Fibroblast of lung (primary cell): ENCODE measurements at regions not wholly inside any gene's neighbourhood (a gene's known extent, or its start where the extent isn't known, plus 50 kb on each side); places are given as distances from the start of the nearest gene placed in this dataset.

Source experiments
- DNase-seq, 2 donors: peaks; one replicate each; pipeline versions ENCODE4 v3.0.0 to v3.0.0-alpha.2; 2010; ENCODE audit warnings: low read depth in 2 of 2
- H2AFZ ChIP-seq: 2 replicates; pipeline ENCODE4 v1.5.1; 2012; ENCODE audit warnings: low read length, control low read depth, inconsistent platforms
- H3K27ac ChIP-seq: 2 replicates; pipeline ENCODE4 v1.5.1; 2011; ENCODE audit warnings: low read length, control low read depth; ENCODE audit not compliant: insufficient read depth
- H3K27me3 ChIP-seq: 2 replicates; pipeline ENCODE4 v1.5.1; 2011; ENCODE audit warnings: mild to moderate bottlenecking, low read length; ENCODE audit not compliant: control insufficient read depth, insufficient read depth
- H3K36me3 ChIP-seq: 2 replicates; pipeline ENCODE4 v1.5.1; 2011; ENCODE audit warnings: low read length; ENCODE audit not compliant: control insufficient read depth, insufficient read depth
- H3K4me1 ChIP-seq: 2 replicates; pipeline ENCODE4 v1.5.1; 2011; ENCODE audit warnings: low read length; ENCODE audit not compliant: control insufficient read depth, insufficient read depth; ENCODE audit errors: extremely low read depth
- H3K4me2 ChIP-seq: 2 replicates; pipeline ENCODE4 v1.5.1; 2011; ENCODE audit warnings: low read length, control low read depth; ENCODE audit not compliant: insufficient read depth; ENCODE audit errors: extremely low read depth
- H3K4me3 ChIP-seq, 4 experiments: fragments of 200-600 bp in 1 of 4; sonication (generic) in 1 of 4; replicated peaks in 1 of 4; 2 replicates each; pipeline ENCODE4 v1.5.1; 2011 to 2016; ENCODE audit warnings: low read length in 4 of 4, low read depth in 3 of 4, mild to moderate bottlenecking in 3 of 4, control low read depth in 2 of 4, inconsistent platforms in 1 of 4, mixed read lengths in 1 of 4; ENCODE audit not compliant: insufficient read depth in 1 of 4; ENCODE audit errors: control extremely low read depth in 1 of 4
- H3K79me2 ChIP-seq: 2 replicates; pipeline ENCODE4 v1.5.1; 2012; ENCODE audit warnings: mild to moderate bottlenecking, low read length, inconsistent platforms; ENCODE audit not compliant: control insufficient read depth, insufficient read depth
- H3K9ac ChIP-seq: 2 replicates; pipeline ENCODE4 v1.5.1; 2011; ENCODE audit warnings: mild to moderate bottlenecking, low read length, control low read depth; ENCODE audit not compliant: insufficient read depth
- H3K9me3 ChIP-seq: 2 replicates; pipeline ENCODE4 v1.5.1; 2012; ENCODE audit warnings: low read depth, low read length; ENCODE audit not compliant: control insufficient read depth, insufficient read depth
- H4K20me1 ChIP-seq: 2 replicates; pipeline ENCODE4 v1.5.1; 2011; ENCODE audit warnings: low read length; ENCODE audit not compliant: control insufficient read depth, insufficient read depth; ENCODE audit errors: extremely low read depth
- EZH2 ChIP-seq: IDR thresholded peaks from 2 replicates; pipeline ENCODE4 v1.5.1; 2012; ENCODE audit warnings: low read length, control low read depth, mild to moderate bottlenecking; ENCODE audit errors: missing control alignments
- TF ChIP-seq, protein P1 (sequence below), 2 donors: IDR thresholded peaks in 1 of 2; conservative IDR thresholded peaks in 1 of 2; 1 replicate in 1 of 2; 2 replicates in 1 of 2; pipeline ENCODE4 v1.5.1; 2011 to 2012; ENCODE audit warnings: low read length in 2 of 2, control low read depth in 1 of 2, inconsistent platforms in 1 of 2, low read depth in 1 of 2, mild to moderate bottlenecking in 1 of 2

DNA sequence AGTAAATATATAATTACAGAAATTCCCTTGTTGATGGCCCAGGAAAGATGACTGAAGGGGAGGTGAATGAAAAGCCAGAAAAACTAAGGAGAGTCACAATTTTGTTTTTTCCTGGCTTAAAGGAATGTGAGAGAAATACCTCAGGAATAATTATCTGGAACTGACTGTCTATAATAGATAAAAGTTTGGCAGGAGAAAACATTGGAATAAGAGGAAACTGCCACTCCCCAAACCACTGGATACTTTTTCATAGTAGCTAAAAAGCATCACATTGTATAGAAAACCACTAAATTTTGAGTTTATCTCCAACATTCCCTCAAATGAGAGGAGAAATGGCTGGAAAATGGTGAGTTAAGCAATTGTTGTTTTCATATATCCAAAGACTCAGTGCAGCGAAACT lies 326.0 kb downstream of the NPR3 start:
- DNase-seq = peak in 1 of 2 donors; percentile 51
- Histone ChIP-seq H2AFZ (no peak overlapping the region), H3K4me1 (no peaks in the 10 kb centered on the region), H3K9ac (no peak overlapping the region), H3K36me3 (no peaks in the 10 kb centered on the region), H3K9me3 (no peaks in the 10 kb centered on the region), H3K79me2 (no peaks in the 10 kb centered on the region), H3K27me3 (no peaks in the 10 kb centered on the region), H3K27ac (no peak overlapping the region), H3K4me3 (no peak overlapping the region), H4K20me1 (no peaks in the 10 kb centered on the region), H3K4me2 (no peak overlapping the region)
- TF ChIP-seq EZH2 = no peak
- TF ChIP-seq, protein P1, sequence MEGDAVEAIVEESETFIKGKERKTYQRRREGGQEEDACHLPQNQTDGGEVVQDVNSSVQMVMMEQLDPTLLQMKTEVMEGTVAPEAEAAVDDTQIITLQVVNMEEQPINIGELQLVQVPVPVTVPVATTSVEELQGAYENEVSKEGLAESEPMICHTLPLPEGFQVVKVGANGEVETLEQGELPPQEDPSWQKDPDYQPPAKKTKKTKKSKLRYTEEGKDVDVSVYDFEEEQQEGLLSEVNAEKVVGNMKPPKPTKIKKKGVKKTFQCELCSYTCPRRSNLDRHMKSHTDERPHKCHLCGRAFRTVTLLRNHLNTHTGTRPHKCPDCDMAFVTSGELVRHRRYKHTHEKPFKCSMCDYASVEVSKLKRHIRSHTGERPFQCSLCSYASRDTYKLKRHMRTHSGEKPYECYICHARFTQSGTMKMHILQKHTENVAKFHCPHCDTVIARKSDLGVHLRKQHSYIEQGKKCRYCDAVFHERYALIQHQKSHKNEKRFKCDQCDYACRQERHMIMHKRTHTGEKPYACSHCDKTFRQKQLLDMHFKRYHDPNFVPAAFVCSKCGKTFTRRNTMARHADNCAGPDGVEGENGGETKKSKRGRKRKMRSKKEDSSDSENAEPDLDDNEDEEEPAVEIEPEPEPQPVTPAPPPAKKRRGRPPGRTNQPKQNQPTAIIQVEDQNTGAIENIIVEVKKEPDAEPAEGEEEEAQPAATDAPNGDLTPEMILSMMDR (conservative IDR thresholded peaks at IDR 0.05 in 1 of 2, IDR thresholded peaks at IDR 0.05 in 1 of 2; ENCODE audit: low read depth in 1 of 2, low read length in 2 of 2) = no peak

DNA sequence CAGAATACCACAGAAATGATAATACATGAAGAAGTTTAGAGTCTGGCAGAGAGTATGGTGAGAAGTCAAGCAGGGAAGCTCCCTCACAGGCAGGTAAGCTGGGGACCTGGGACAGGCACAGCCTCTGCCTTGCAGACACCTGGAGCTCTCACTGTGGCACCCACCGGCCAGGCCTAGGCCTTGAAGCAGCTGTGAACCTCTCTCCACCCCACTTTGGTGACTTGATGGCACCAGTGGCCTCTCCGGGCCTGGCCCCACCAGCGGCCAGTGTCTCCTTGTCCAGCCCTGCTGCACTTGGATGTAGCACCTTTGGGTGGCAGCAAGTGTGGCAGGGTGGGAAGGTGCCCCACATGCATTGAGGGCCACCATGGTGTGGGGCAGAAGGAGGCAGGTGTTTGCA lies 330.5 kb downstream of the NPR3 start:
- no peak overlapping the region for H3K4me3 ChIP-seq
- TF ChIP-seq, protein P1 (conservative IDR thresholded peaks at IDR 0.05 in 1 of 2, IDR thresholded peaks at IDR 0.05 in 1 of 2; ENCODE audit: low read depth in 1 of 2, low read length in 2 of 2) = no peak
- no peak for TF ChIP-seq EZH2
- H3K79me2 ChIP-seq = no peaks in the 10 kb centered on the region
- no peak overlapping the region for H3K4me2 ChIP-seq
- no peaks in the 10 kb centered on the region for H3K27me3 ChIP-seq
- H3K4me1 ChIP-seq = no peaks in the 10 kb centered on the region
- no peaks in the 10 kb centered on the region for H3K36me3 ChIP-seq
- H4K20me1 ChIP-seq = no peaks in the 10 kb centered on the region
- no peaks in the 10 kb centered on the region for H3K9me3 ChIP-seq
- no peak for DNase-seq
- no peak overlapping the region for H2AFZ ChIP-seq
- no peak overlapping the region for H3K9ac ChIP-seq
- H3K27ac ChIP-seq = no peak overlapping the region

DNA sequence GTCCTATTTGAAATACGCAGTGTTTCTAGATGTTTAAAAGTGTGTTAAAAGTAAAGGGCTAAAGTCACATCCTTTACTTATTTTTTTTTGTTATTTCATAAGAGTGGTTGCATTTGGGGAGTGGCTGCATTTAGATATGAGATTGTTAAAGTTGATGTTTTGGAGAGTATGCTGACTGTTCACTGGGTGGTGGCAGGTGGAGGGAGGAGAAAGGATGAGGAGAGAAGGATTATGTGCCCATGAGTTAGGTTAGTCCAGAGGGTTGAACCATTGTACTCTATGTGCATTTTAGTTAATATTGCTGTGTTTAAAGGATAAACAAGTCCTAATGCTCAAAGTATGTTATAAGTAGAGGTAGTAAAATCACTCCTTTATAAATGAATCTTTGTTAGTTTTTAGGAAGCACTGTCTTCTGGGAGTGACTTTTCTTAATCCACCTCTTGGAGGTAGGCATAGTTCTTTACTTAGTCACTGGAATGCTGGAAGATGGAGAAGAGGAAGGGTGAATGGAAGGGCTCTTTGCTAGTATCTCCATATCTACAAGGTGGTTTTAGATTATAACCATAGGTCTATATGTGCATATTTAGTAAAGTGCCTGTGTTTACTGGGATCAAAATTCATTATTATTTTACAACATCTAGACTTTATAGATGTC lies 332.3 kb downstream of the NPR3 start:
- Histone ChIP-seq H3K79me2 (no peaks in the 10 kb centered on the region), H3K9ac (no peak overlapping the region), H3K27ac (no peak overlapping the region), H3K4me2 (no peak overlapping the region), H4K20me1 (no peaks in the 10 kb centered on the region), H2AFZ (no peak overlapping the region), H3K4me1 (no peaks in the 10 kb centered on the region), H3K9me3 (no peaks in the 10 kb centered on the region), H3K36me3 (no peaks in the 10 kb centered on the region), H3K4me3 (no peak overlapping the region), H3K27me3 (no peaks in the 10 kb centered on the region)
- DNase-seq = peak in 1 of 2 donors; percentile 22
- no peak for TF ChIP-seq EZH2
- TF ChIP-seq, protein P1 (conservative IDR thresholded peaks at IDR 0.05 in 1 of 2, IDR thresholded peaks at IDR 0.05 in 1 of 2; ENCODE audit: low read depth in 1 of 2, low read length in 2 of 2) = no peak
